ENCODE measurements at regions not wholly inside any gene's neighbourhood (a gene's known extent, or its start where the extent isn't known, plus 50 kb on each side); places are given as distances from the start of the nearest gene placed in this dataset.

- CTCF ChIA-PET: no interaction called here
- Histone ChIP-seq H3K9me3 (ENCODE audit: control insufficient read depth, insufficient read depth, low read length) (peaks cover 49% of the 10 kb centered on the region), H3K27ac (ENCODE audit: low read depth, low read length) (no peak overlapping the region), H3K4me3 (ENCODE audit: low read depth, low read length) (no peak overlapping the region), H3K27me3 (ENCODE audit: control insufficient read depth, insufficient read depth, low read length) (no peaks in the 10 kb centered on the region)
- TF ChIP-seq CTCF (IDR thresholded peaks at IDR 0.05; ENCODE audit: low read depth, low read length): no peak
- DNase-seq (ENCODE audit: low read depth, low spot score): no peak
- POLR2A ChIA-PET: no interaction called here
Observed at GRCh38 chr14:97527993-97528392, 730.8 kb downstream of the VRK1 start.

- Histone ChIP-seq H3K27me3 (ENCODE audit: control insufficient read depth, insufficient read depth, low read length) (no peaks in the 10 kb centered on the region), H3K9me3 (ENCODE audit: control insufficient read depth, insufficient read depth, low read length) (peaks cover 52% of the 10 kb centered on the region), H3K27ac (ENCODE audit: low read depth, low read length) (no peak overlapping the region), H3K4me3 (ENCODE audit: low read depth, low read length) (no peak overlapping the region)
- ChIA-PET POLR2A (no interaction called here), CTCF (no interaction called here)
- no peak for DNase-seq (ENCODE audit: low read depth, low spot score)
- TF ChIP-seq CTCF (IDR thresholded peaks at IDR 0.05; ENCODE audit: low read depth, low read length): no peak
Observed at GRCh38 chr14:97532052-97532451, 734.9 kb downstream of the VRK1 start.

GRCh38 chr14:97536421-97536820, 739.2 kb downstream of the VRK1 start:
- CTCF ChIA-PET: no interaction called here
- peaks cover 67% of the 10 kb centered on the region for H3K9me3 ChIP-seq (ENCODE audit: control insufficient read depth, insufficient read depth, low read length)
- H3K27me3 ChIP-seq (ENCODE audit: control insufficient read depth, insufficient read depth, low read length): no peaks in the 10 kb centered on the region
- H3K4me3 ChIP-seq (ENCODE audit: low read depth, low read length): no peak overlapping the region
- no peak for TF ChIP-seq CTCF (IDR thresholded peaks at IDR 0.05; ENCODE audit: low read depth, low read length)
- no peak for DNase-seq (ENCODE audit: low read depth, low spot score)
- H3K27ac ChIP-seq (ENCODE audit: low read depth, low read length): no peak overlapping the region
- POLR2A ChIA-PET: no interaction called here

- DNase-seq (ENCODE audit: low read depth, low spot score): no peak
- Histone ChIP-seq H3K27ac (ENCODE audit: low read depth, low read length) (no peak overlapping the region), H3K27me3 (ENCODE audit: control insufficient read depth, insufficient read depth, low read length) (no peaks in the 10 kb centered on the region), H3K4me3 (ENCODE audit: low read depth, low read length) (no peak overlapping the region), H3K9me3 (ENCODE audit: control insufficient read depth, insufficient read depth, low read length) (peaks cover 64% of the 10 kb centered on the region)
- ChIA-PET CTCF (no interaction called here), POLR2A (no interaction called here)
- TF ChIP-seq CTCF (IDR thresholded peaks at IDR 0.05; ENCODE audit: low read depth, low read length): no peak
Observed at GRCh38 chr14:97538749-97539410, 741.7 kb downstream of the VRK1 start.

- POLR2A ChIA-PET: no interaction called here
- CTCF ChIA-PET: no interaction called here
- no peak overlapping the region for H3K4me3 ChIP-seq (ENCODE audit: low read depth, low read length)
- H3K9me3 ChIP-seq (ENCODE audit: control insufficient read depth, insufficient read depth, low read length): peaks cover 65% of the 10 kb centered on the region
- H3K27ac ChIP-seq (ENCODE audit: low read depth, low read length): no peak overlapping the region
- no peak for DNase-seq (ENCODE audit: low read depth, low spot score)
- TF ChIP-seq CTCF (IDR thresholded peaks at IDR 0.05; ENCODE audit: low read depth, low read length): no peak
- no peaks in the 10 kb centered on the region for H3K27me3 ChIP-seq (ENCODE audit: control insufficient read depth, insufficient read depth, low read length)
Observed at GRCh38 chr14:97539411-97539795, 742.2 kb downstream of the VRK1 start.

All from AG04450 (cell line).